ENCODE measurements at regions not wholly inside any gene's neighbourhood (a gene's known extent, or its start where the extent isn't known, plus 50 kb on each side); places are given as distances from the start of the nearest gene placed in this dataset.

DNA sequence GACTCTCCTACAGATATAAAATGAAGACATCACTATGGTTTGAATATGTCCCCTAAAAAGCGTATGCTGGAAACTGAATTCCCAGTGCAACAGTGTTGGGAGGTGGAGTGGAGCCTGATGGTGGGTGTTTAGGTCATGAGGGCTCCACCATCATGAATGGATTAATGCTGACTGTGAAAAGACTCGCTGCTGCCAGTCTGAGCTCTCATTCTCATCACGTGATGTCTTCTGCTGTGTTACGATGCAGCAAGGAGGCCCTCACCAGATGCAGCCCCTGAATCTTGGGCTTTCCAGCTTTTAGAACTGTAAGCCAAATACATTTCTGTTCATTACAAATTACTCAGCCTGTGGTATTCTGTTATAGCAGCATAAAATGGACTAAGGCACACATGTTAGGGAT is 73.8 kb upstream of the PPP2R5A start:
- 89% methylated on average over 4 of the region's 4 CpGs for WGBS (ENCODE audit: low lambda C conversion rate)
- H3K79me2 ChIP-seq (ENCODE audit: insufficient read depth), result no peaks in the 10 kb centered on the region
- H3K36me3 ChIP-seq (replicated peaks in 1 of 2; ENCODE audit: control insufficient read depth in 1 of 2, insufficient read depth in 2 of 2, low read length in 1 of 2), result no peaks in the 10 kb centered on the region
- H3K9ac ChIP-seq, result no peak overlapping the region
- H3K9me3 ChIP-seq, result no peaks in the 10 kb centered on the region
- no peak overlapping the region for H3K4me2 ChIP-seq
- H3K4me1 ChIP-seq (ENCODE audit: control insufficient read depth in 1 of 2, insufficient read depth in 2 of 2, low read depth in 1 of 2, low read length in 1 of 2), result no peaks in the 10 kb centered on the region
- H3K9me2 ChIP-seq, result no peaks in the 10 kb centered on the region
- no peak overlapping the region for H3K4me3 ChIP-seq (ENCODE audit: low read depth in 2 of 2, low read length in 1 of 2)
- no peak overlapping the region for H2AFZ ChIP-seq (ENCODE audit: low read depth)
- H3K27me3 ChIP-seq (ENCODE audit: insufficient read depth), result no peaks in the 10 kb centered on the region
- no peaks in the 10 kb centered on the region for H4K20me1 ChIP-seq (ENCODE audit: insufficient read depth)
- H3K27ac ChIP-seq (ENCODE audit: low read depth in 2 of 2, low read length in 1 of 2), result no peak overlapping the region
- POLR2A ChIA-PET, result no interaction called here
- no peak for DNase-seq
- TF ChIP-seq ELF1 (IDR thresholded peaks at IDR 0.05) (no peak), MEF2A (IDR thresholded peaks at IDR 0.05; ENCODE audit: borderline replicate concordance, low read depth) (no peak), EZH2phosphoT487 (IDR thresholded peaks at IDR 0.05; ENCODE audit: borderline replicate concordance, low read depth) (no peak), NFIC (IDR thresholded peaks at IDR 0.05; ENCODE audit: borderline replicate concordance) (no peak), RAD21 (IDR thresholded peaks at IDR 0.05; ENCODE audit: low read length) (no peak), YY1 (IDR thresholded peaks at IDR 0.05; ENCODE audit: low read depth) (no peak), TEAD4 (IDR thresholded peaks at IDR 0.05; ENCODE audit: borderline replicate concordance, insufficient read depth) (no peak), TAF1 (IDR thresholded peaks at IDR 0.05; ENCODE audit: borderline replicate concordance, low read depth, low read length) (no peak), FOXM1 (IDR thresholded peaks at IDR 0.05; ENCODE audit: low read depth) (no peak), SIN3A (IDR thresholded peaks at IDR 0.05; ENCODE audit: borderline replicate concordance, low read depth, low read length) (no peak)
- TF ChIP-seq, protein P1, sequence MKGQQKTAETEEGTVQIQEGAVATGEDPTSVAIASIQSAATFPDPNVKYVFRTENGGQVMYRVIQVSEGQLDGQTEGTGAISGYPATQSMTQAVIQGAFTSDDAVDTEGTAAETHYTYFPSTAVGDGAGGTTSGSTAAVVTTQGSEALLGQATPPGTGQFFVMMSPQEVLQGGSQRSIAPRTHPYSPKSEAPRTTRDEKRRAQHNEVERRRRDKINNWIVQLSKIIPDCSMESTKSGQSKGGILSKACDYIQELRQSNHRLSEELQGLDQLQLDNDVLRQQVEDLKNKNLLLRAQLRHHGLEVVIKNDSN (IDR thresholded peaks at IDR 0.05; ENCODE audit: borderline replicate concordance, low read depth), result no peak
- TF ChIP-seq, protein P2, sequence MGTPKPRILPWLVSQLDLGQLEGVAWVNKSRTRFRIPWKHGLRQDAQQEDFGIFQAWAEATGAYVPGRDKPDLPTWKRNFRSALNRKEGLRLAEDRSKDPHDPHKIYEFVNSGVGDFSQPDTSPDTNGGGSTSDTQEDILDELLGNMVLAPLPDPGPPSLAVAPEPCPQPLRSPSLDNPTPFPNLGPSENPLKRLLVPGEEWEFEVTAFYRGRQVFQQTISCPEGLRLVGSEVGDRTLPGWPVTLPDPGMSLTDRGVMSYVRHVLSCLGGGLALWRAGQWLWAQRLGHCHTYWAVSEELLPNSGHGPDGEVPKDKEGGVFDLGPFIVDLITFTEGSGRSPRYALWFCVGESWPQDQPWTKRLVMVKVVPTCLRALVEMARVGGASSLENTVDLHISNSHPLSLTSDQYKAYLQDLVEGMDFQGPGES (IDR thresholded peaks at IDR 0.05; ENCODE audit: low read depth, low read length), result no peak
- TF ChIP-seq, protein P3, sequence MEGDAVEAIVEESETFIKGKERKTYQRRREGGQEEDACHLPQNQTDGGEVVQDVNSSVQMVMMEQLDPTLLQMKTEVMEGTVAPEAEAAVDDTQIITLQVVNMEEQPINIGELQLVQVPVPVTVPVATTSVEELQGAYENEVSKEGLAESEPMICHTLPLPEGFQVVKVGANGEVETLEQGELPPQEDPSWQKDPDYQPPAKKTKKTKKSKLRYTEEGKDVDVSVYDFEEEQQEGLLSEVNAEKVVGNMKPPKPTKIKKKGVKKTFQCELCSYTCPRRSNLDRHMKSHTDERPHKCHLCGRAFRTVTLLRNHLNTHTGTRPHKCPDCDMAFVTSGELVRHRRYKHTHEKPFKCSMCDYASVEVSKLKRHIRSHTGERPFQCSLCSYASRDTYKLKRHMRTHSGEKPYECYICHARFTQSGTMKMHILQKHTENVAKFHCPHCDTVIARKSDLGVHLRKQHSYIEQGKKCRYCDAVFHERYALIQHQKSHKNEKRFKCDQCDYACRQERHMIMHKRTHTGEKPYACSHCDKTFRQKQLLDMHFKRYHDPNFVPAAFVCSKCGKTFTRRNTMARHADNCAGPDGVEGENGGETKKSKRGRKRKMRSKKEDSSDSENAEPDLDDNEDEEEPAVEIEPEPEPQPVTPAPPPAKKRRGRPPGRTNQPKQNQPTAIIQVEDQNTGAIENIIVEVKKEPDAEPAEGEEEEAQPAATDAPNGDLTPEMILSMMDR (IDR thresholded peaks at IDR 0.05), result no peak
- CTCF ChIA-PET, result no interaction called here
- no peaks in the 10 kb centered on the region for H3F3A ChIP-seq (replicated peaks; ENCODE audit: insufficient read depth)

DNA sequence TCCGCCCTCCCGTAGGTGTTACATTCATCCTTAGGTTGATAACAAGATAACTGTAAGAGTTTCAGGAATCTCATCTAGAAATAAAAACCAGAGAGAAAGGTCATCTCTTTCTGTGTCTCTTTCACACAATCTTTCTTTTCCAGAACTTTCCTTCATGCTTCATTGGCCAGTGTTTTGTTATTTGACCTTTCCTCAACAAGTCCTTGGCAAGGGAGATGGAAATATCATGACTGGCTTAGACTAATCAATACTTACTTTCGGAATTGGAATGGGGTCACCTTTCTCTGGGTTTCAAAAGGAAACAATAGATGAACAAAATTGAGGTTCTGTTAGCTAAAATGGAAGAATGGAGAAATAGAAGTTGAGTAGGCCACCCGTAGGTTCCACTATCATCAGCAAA is 72.9 kb upstream of the PPP2R5A start:
- no peaks in the 10 kb centered on the region for H3K27me3 ChIP-seq (ENCODE audit: insufficient read depth)
- no peaks in the 10 kb centered on the region for H3K9me2 ChIP-seq
- no peak overlapping the region for H3K4me2 ChIP-seq
- POLR2A ChIA-PET, result no interaction called here
- H2AFZ ChIP-seq (ENCODE audit: low read depth), result no peak overlapping the region
- CTCF ChIA-PET, result no interaction called here
- H3K36me3 ChIP-seq (replicated peaks in 1 of 2; ENCODE audit: control insufficient read depth in 1 of 2, insufficient read depth in 2 of 2, low read length in 1 of 2), result no peaks in the 10 kb centered on the region
- WGBS (ENCODE audit: low lambda C conversion rate), result 91% methylated on average over 4 of the region's 4 CpGs
- H3K9me3 ChIP-seq, result no peaks in the 10 kb centered on the region
- no peak for DNase-seq
- H3K4me3 ChIP-seq (ENCODE audit: low read depth in 2 of 2, low read length in 1 of 2), result no peak overlapping the region
- H3K79me2 ChIP-seq (ENCODE audit: insufficient read depth), result no peaks in the 10 kb centered on the region
- no peaks in the 10 kb centered on the region for H4K20me1 ChIP-seq (ENCODE audit: insufficient read depth)
- H3F3A ChIP-seq (replicated peaks; ENCODE audit: insufficient read depth), result no peaks in the 10 kb centered on the region
- H3K9ac ChIP-seq, result no peak overlapping the region
- H3K27ac ChIP-seq (ENCODE audit: low read depth in 2 of 2, low read length in 1 of 2), result no peak overlapping the region
- H3K4me1 ChIP-seq (ENCODE audit: control insufficient read depth in 1 of 2, insufficient read depth in 2 of 2, low read depth in 1 of 2, low read length in 1 of 2), result no peaks in the 10 kb centered on the region
- TF ChIP-seq NFIC (IDR thresholded peaks at IDR 0.05; ENCODE audit: borderline replicate concordance), result no peak
- TF ChIP-seq, protein P3 (IDR thresholded peaks at IDR 0.05), result no peak
- no peak for TF ChIP-seq EZH2phosphoT487 (IDR thresholded peaks at IDR 0.05; ENCODE audit: borderline replicate concordance, low read depth)
- no peak for TF ChIP-seq ELF1 (IDR thresholded peaks at IDR 0.05)
- TF ChIP-seq TEAD4 (IDR thresholded peaks at IDR 0.05; ENCODE audit: borderline replicate concordance, insufficient read depth), result no peak
- TF ChIP-seq, protein P4, sequence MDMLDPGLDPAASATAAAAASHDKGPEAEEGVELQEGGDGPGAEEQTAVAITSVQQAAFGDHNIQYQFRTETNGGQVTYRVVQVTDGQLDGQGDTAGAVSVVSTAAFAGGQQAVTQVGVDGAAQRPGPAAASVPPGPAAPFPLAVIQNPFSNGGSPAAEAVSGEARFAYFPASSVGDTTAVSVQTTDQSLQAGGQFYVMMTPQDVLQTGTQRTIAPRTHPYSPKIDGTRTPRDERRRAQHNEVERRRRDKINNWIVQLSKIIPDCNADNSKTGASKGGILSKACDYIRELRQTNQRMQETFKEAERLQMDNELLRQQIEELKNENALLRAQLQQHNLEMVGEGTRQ (IDR thresholded peaks at IDR 0.05; ENCODE audit: borderline replicate concordance, low read depth, low read length), result no peak
- TF ChIP-seq, protein P2 (IDR thresholded peaks at IDR 0.05; ENCODE audit: low read depth, low read length), result no peak
- TF ChIP-seq, protein P5, sequence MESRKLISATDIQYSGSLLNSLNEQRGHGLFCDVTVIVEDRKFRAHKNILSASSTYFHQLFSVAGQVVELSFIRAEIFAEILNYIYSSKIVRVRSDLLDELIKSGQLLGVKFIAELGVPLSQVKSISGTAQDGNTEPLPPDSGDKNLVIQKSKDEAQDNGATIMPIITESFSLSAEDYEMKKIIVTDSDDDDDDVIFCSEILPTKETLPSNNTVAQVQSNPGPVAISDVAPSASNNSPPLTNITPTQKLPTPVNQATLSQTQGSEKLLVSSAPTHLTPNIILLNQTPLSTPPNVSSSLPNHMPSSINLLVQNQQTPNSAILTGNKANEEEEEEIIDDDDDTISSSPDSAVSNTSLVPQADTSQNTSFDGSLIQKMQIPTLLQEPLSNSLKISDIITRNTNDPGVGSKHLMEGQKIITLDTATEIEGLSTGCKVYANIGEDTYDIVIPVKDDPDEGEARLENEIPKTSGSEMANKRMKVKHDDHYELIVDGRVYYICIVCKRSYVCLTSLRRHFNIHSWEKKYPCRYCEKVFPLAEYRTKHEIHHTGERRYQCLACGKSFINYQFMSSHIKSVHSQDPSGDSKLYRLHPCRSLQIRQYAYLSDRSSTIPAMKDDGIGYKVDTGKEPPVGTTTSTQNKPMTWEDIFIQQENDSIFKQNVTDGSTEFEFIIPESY (IDR thresholded peaks at IDR 0.05; ENCODE audit: borderline replicate concordance, low read depth), result no peak

All from SK-N-SH (cell line).